H1 (cell line): ENCODE measurements at regions not wholly inside any gene's neighbourhood (a gene's known extent, or its start where the extent isn't known, plus 50 kb on each side); places are given as distances from the start of the nearest gene placed in this dataset.

Experiments used
- CTCF ChIA-PET: fragments of 300-600 bp; sonication (Branson Sonifier 250); formaldehyde crosslinking; loops from one replicate; lab custom pipeline; 2021; ENCODE audit not compliant: partially characterized antibody; lab: Charles Lee
- POLR2A ChIA-PET: fragments of 300-600 bp; sonication (Branson Sonifier 250); formaldehyde crosslinking; loops from one replicate; lab custom pipeline; 2021; ENCODE audit warnings: inconsistent platforms; ENCODE audit not compliant: partially characterized antibody; lab: Charles Lee
- DNase-seq, 2 experiments: peaks; one replicate each; pipeline versions ENCODE4 v3.0.0 to v3.0.0-alpha.2; 2010 to 2022; ENCODE audit warnings: low spot score in 2 of 2, low read depth in 1 of 2, mixed read lengths in 1 of 2
- FAIRE-seq: peaks from 2 replicates; lab custom pipeline; 2011; peaks lifted over from hg19 to GRCh38; lab: Jason Lieb, UNC
- H2AFZ ChIP-seq: 2 replicates; pipeline ENCODE4 v1.8.1; 2012; ENCODE audit warnings: low read length, inconsistent platforms
- H2AK5ac ChIP-seq: 2 replicates; pipeline ENCODE4 v1.6.1; 2013; ENCODE audit warnings: low read depth, low read length
- H2BK120ac ChIP-seq: replicated peaks from 2 replicates; pipeline ENCODE3; 2013; ENCODE audit warnings: low read depth, low read length, inconsistent platforms
- H2BK12ac ChIP-seq: 2 replicates; pipeline ENCODE4 v1.6.1; 2013; ENCODE audit warnings: low read depth, low read length
- H2BK15ac ChIP-seq: 2 replicates; pipeline ENCODE4 v1.6.1; 2013; ENCODE audit warnings: low read length
- H2BK20ac ChIP-seq: 2 replicates; pipeline ENCODE4 v1.6.1; 2013; ENCODE audit warnings: low read length
- H2BK5ac ChIP-seq: 2 replicates; pipeline ENCODE4 v1.6.1; 2013; ENCODE audit warnings: low read depth, low read length
- H3K14ac ChIP-seq: 2 replicates; pipeline ENCODE4 v1.6.1; 2013; ENCODE audit warnings: inconsistent platforms; ENCODE audit not compliant: insufficient read length
- H3K18ac ChIP-seq: 2 replicates; pipeline ENCODE4 v1.6.1; 2013; ENCODE audit warnings: low read length; ENCODE audit errors: extremely low read depth
- H3K23ac ChIP-seq: 2 replicates; pipeline ENCODE4 v1.6.1; 2013; ENCODE audit warnings: inconsistent platforms; ENCODE audit not compliant: insufficient read length
- H3K23me2 ChIP-seq: 2 replicates; pipeline ENCODE4 v1.6.1; 2013; ENCODE audit warnings: low read depth, low read length
- H3K27ac ChIP-seq: 2 replicates; pipeline ENCODE4 v1.6.1; 2011; ENCODE audit warnings: low read depth, low read length, inconsistent platforms
- H3K27me3 ChIP-seq, 4 experiments: replicated peaks in 1 of 4; 1 replicate in 1 of 4; 2 replicates in 3 of 4; pipeline versions ENCODE4 v1.6.1 to v1.8.1; 2011 to 2013; ENCODE audit warnings: low read length in 3 of 4, mild to moderate bottlenecking in 3 of 4, inconsistent platforms in 2 of 4, mixed read lengths in 2 of 4, moderate library complexity in 1 of 4; ENCODE audit not compliant: control insufficient read depth in 3 of 4, insufficient read depth in 3 of 4; ENCODE audit errors: extremely low read depth in 1 of 4
- H3K36me3 ChIP-seq, 4 experiments: 2 replicates each; pipeline versions ENCODE4 v1.6.1 to v1.8.1; 2011 to 2013; ENCODE audit warnings: mild to moderate bottlenecking in 4 of 4, low read length in 3 of 4, moderate library complexity in 2 of 4, control low read depth in 1 of 4, inconsistent platforms in 1 of 4; ENCODE audit not compliant: insufficient read depth in 4 of 4, control insufficient read depth in 2 of 4
- H3K4ac ChIP-seq: replicated peaks from 2 replicates; pipeline ENCODE3; 2013; ENCODE audit warnings: low read length, low read depth, mixed read lengths, inconsistent platforms; ENCODE audit not compliant: insufficient read length
- H3K4me1 ChIP-seq, 4 experiments: replicated peaks in 1 of 4; 1 replicate in 1 of 4; 2 replicates in 3 of 4; pipeline versions ENCODE4 v1.6.1 to v1.8.1; 2011 to 2013; ENCODE audit warnings: low read length in 3 of 4, inconsistent platforms in 2 of 4, mixed read lengths in 1 of 4; ENCODE audit not compliant: insufficient read depth in 4 of 4, control insufficient read depth in 3 of 4
- H3K4me2 ChIP-seq, 2 experiments: 2 replicates each; pipeline versions ENCODE4 v1.6.1 to v1.8.1; 2011 to 2013; ENCODE audit warnings: low read depth in 2 of 2, low read length in 2 of 2, control low read depth in 1 of 2, inconsistent platforms in 1 of 2, mild to moderate bottlenecking in 1 of 2; ENCODE audit not compliant: insufficient read depth in 1 of 2
- H3K4me3 ChIP-seq, 4 experiments: fragments of 200-600, 300-600 bp in 1 of 4; sonication (generic), shearing (Covaris generic), sonication (Bioruptor Twin) in 1 of 4; 2 replicates each; pipeline versions ENCODE4 v1.5.1 to v1.8.1; 2011 to 2016; ENCODE audit warnings: low read length in 4 of 4, low read depth in 3 of 4, control low read depth in 2 of 4, inconsistent platforms in 2 of 4, mild to moderate bottlenecking in 2 of 4, mixed read lengths in 1 of 4, moderate library complexity in 1 of 4; ENCODE audit not compliant: insufficient read depth in 2 of 4; ENCODE audit errors: extremely low read depth in 1 of 4
- H3K56ac ChIP-seq: replicated peaks from 2 replicates; pipeline ENCODE3; 2013; ENCODE audit warnings: low read depth, mild to moderate bottlenecking, mixed read lengths, low read length, inconsistent platforms; ENCODE audit not compliant: insufficient read length
- H3K79me1 ChIP-seq: 2 replicates; pipeline ENCODE4 v1.6.1; 2013; ENCODE audit warnings: low read depth, low read length, control low read depth
- H3K79me2 ChIP-seq, 2 experiments: 2 replicates each; pipeline versions ENCODE4 v1.6.1 to v1.8.1; 2012 to 2013; ENCODE audit warnings: low read length in 2 of 2, mild to moderate bottlenecking in 2 of 2, inconsistent platforms in 1 of 2; ENCODE audit not compliant: insufficient read depth in 2 of 2, control insufficient read depth in 1 of 2
- H3K9ac ChIP-seq, 4 experiments: replicated peaks in 1 of 4; 1 replicate in 1 of 4; 2 replicates in 3 of 4; pipeline versions ENCODE4 v1.6.1 to v1.8.1; 2011 to 2013; ENCODE audit warnings: low read depth in 3 of 4, low read length in 3 of 4, control low read depth in 2 of 4, mild to moderate bottlenecking in 2 of 4, moderate library complexity in 2 of 4, inconsistent platforms in 1 of 4; ENCODE audit errors: extremely low read depth in 1 of 4
- H3K9me3 ChIP-seq, 2 experiments: 2 replicates each; pipeline versions ENCODE4 v1.6.1 to v1.8.1; 2012 to 2013; ENCODE audit warnings: mild to moderate bottlenecking in 2 of 2, moderate library complexity in 2 of 2, control low read depth in 1 of 2, inconsistent platforms in 1 of 2, low read depth in 1 of 2, low read length in 1 of 2, mixed read lengths in 1 of 2; ENCODE audit not compliant: insufficient read depth in 2 of 2
- H4K20me1 ChIP-seq, 2 experiments: replicated peaks in 1 of 2; 2 replicates each; pipeline versions ENCODE3 to v1.8.1; 2011 to 2013; ENCODE audit warnings: inconsistent platforms in 2 of 2, low read length in 2 of 2, mild to moderate bottlenecking in 1 of 2; ENCODE audit not compliant: insufficient read depth in 2 of 2, control insufficient read depth in 1 of 2
- H4K5ac ChIP-seq: 2 replicates; pipeline ENCODE4 v1.6.1; 2013; ENCODE audit warnings: low read length, low read depth, mixed read lengths, inconsistent platforms; ENCODE audit not compliant: insufficient read length
- H4K8ac ChIP-seq: 2 replicates; pipeline ENCODE4 v1.8.0; 2013; ENCODE audit warnings: mild to moderate bottlenecking, moderate library complexity, low read length, inconsistent platforms; ENCODE audit not compliant: insufficient read depth; ENCODE audit errors: extremely low read depth
- H4K91ac ChIP-seq: replicated peaks from 2 replicates; pipeline ENCODE3; 2013; ENCODE audit warnings: low read length, mixed read lengths, inconsistent platforms; ENCODE audit not compliant: insufficient read length
- EZH2 ChIP-seq: fragments of 200-600 bp; sonication (generic); IDR thresholded peaks from 2 replicates; pipeline ENCODE4 v1.7.1; 2012; ENCODE audit warnings: low read depth, mild to moderate bottlenecking, moderate library complexity, low read length, inconsistent platforms; ENCODE audit not compliant: severe bottlenecking
- FOSL1 ChIP-seq: IDR thresholded peaks from 2 replicates; pipeline ENCODE4 v1.6.1; 2011; ENCODE audit warnings: mild to moderate bottlenecking, low read depth, low read length, moderate library complexity; ENCODE audit not compliant: insufficient read depth
- GABPA ChIP-seq: IDR thresholded peaks from 2 replicates; pipeline ENCODE4 v1.6.1; 2011; ENCODE audit warnings: mild to moderate bottlenecking, low read length, moderate library complexity, borderline replicate concordance; ENCODE audit not compliant: insufficient read depth
- HDAC6 ChIP-seq: IDR thresholded peaks from one replicate; pipeline ENCODE4 v1.7.1; 2012; ENCODE audit warnings: low read depth, mild to moderate bottlenecking, inconsistent platforms, low read length, moderate library complexity
- JUND ChIP-seq: IDR thresholded peaks from 2 replicates; pipeline ENCODE4 v1.6.1; 2011; ENCODE audit warnings: mild to moderate bottlenecking, improper control_type of control experiment, low read length
- NRF1 ChIP-seq: IDR thresholded peaks from 2 replicates; pipeline ENCODE4 v1.6.1; 2011; ENCODE audit warnings: mild to moderate bottlenecking, low read depth, low read length, improper control_type of control experiment
- SIX5 ChIP-seq: IDR thresholded peaks from 2 replicates; pipeline ENCODE4 v1.6.1; 2011; ENCODE audit warnings: mild to moderate bottlenecking, low read depth, low read length
- SP2 ChIP-seq: IDR thresholded peaks from 2 replicates; pipeline ENCODE4 v1.6.1; 2012; ENCODE audit warnings: mild to moderate bottlenecking, low read length, inconsistent platforms
- SP4 ChIP-seq: IDR thresholded peaks from 2 replicates; pipeline ENCODE4 v1.6.1; 2012; ENCODE audit warnings: low read length, inconsistent platforms
- TCF12 ChIP-seq: IDR thresholded peaks from 2 replicates; pipeline ENCODE4 v1.6.1; 2011; ENCODE audit warnings: low read depth, mild to moderate bottlenecking, low read length
- ZNF274 ChIP-seq: IDR thresholded peaks from 2 replicates; pipeline ENCODE4 v1.7.0; 2012; ENCODE audit warnings: low read length, borderline replicate concordance; ENCODE audit errors: extremely low read depth

- no peak overlapping the region for H3K23ac ChIP-seq
- no peaks in the 10 kb centered on the region for H3K4me1 ChIP-seq
- H4K91ac ChIP-seq: no peak overlapping the region
- ChIA-PET CTCF (no interaction called here), POLR2A (no interaction called here)
- FAIRE-seq (no peak), DNase-seq (no peak)
- H2BK12ac ChIP-seq: no peak overlapping the region
- no peaks in the 10 kb centered on the region for H3K79me2 ChIP-seq
- H3K23me2 ChIP-seq: no peaks in the 10 kb centered on the region; the same call in 1 of the 2 replicates
- H2AK5ac ChIP-seq: 0 out of 2 replicates have a peak overlapping the region, but pooled peaks have one; percentile 20
- no peak overlapping the region for H3K4ac ChIP-seq
- no peaks in the 10 kb centered on the region for H3K36me3 ChIP-seq
- no peak for TF ChIP-seq GABPA
- TF ChIP-seq FOSL1: no peak
- no peak for TF ChIP-seq SIX5
- TF ChIP-seq JUND: no peak
- TF ChIP-seq NRF1: no peak
- TF ChIP-seq EZH2: no peak
- TF ChIP-seq SP2: no peak
- TF ChIP-seq SP4: no peak
- TF ChIP-seq ZNF274: no peak
- TF ChIP-seq TCF12: no peak
- TF ChIP-seq HDAC6: no peak
- H3K14ac ChIP-seq: no peak overlapping the region
- no peak overlapping the region for H3K27ac ChIP-seq
- H4K20me1 ChIP-seq: no peaks in the 10 kb centered on the region
- H3K27me3 ChIP-seq: no peaks in the 10 kb centered on the region
- no peak overlapping the region for H2AFZ ChIP-seq
- H3K4me3 ChIP-seq: no peak overlapping the region
- H4K8ac ChIP-seq: no peak overlapping the region
- no peak overlapping the region for H2BK20ac ChIP-seq
- H3K79me1 ChIP-seq: no peaks in the 10 kb centered on the region
- no peak overlapping the region for H3K56ac ChIP-seq
- no peak overlapping the region for H2BK15ac ChIP-seq
- no peaks in the 10 kb centered on the region for H3K9me3 ChIP-seq
- no peak overlapping the region for H3K4me2 ChIP-seq
- H3K18ac ChIP-seq: no peak overlapping the region
- H2BK5ac ChIP-seq: no peak overlapping the region
- no peak overlapping the region for H4K5ac ChIP-seq
- no peak overlapping the region for H2BK120ac ChIP-seq
- no peak overlapping the region for H3K9ac ChIP-seq
These were observed 475.4 kb downstream of the RMST start for GRCh38 chr12:97938031-97938430.
